Neural progenitor cell (in vitro differentiated cells): ENCODE measurements at regions not wholly inside any gene's neighbourhood (a gene's known extent, or its start where the extent isn't known, plus 50 kb on each side); places are given as distances from the start of the nearest gene placed in this dataset.

Source experiments
- DNase-seq: peaks from one replicate; pipeline ENCODE4 v3.0.0-alpha.2; 2016; ENCODE audit warnings: low spot score
- H2AFZ ChIP-seq: fragments of 200-600 bp; sonication (generic); replicated peaks from 2 replicates; pipeline ENCODE4 v1.6.1; 2016; ENCODE audit warnings: antibody characterized with exemption
- H3F3A ChIP-seq: fragments of 200-600 bp; sonication (generic); 2 replicates; pipeline ENCODE4 v1.6.1; 2016; ENCODE audit warnings: antibody characterized with exemption, low read depth
- H3K27ac ChIP-seq: fragments of 200-600 bp; sonication (generic); 2 replicates; pipeline ENCODE4 v1.5.1; 2016; ENCODE audit warnings: mild to moderate bottlenecking
- H3K27me3 ChIP-seq: fragments of 200-600 bp; sonication (generic); 2 replicates; pipeline ENCODE4 v1.6.1; 2016; ENCODE audit warnings: mild to moderate bottlenecking, moderate library complexity
- H3K36me3 ChIP-seq: fragments of 200-600 bp; sonication (generic); 2 replicates; pipeline ENCODE4 v1.5.1; 2016
- H3K4me1 ChIP-seq: fragments of 200-600 bp; sonication (generic); 2 replicates; pipeline ENCODE4 v1.6.1; 2016; ENCODE audit warnings: mixed run types
- H3K4me2 ChIP-seq: fragments of 200-600 bp; sonication (generic); 2 replicates; pipeline ENCODE4 v1.6.1; 2016
- H3K4me3 ChIP-seq: fragments of 200-600 bp; sonication (generic); 2 replicates; pipeline ENCODE4 v1.5.1; 2016
- H3K79me2 ChIP-seq: fragments of 200-600 bp; sonication (generic); 2 replicates; pipeline ENCODE4 v1.6.1; 2016; ENCODE audit warnings: low read depth
- H3K9ac ChIP-seq: fragments of 200-600 bp; sonication (generic); 2 replicates; pipeline ENCODE4 v1.6.1; 2016
- H3K9me3 ChIP-seq: fragments of 200-600 bp; sonication (generic); 2 replicates; pipeline ENCODE4 v1.5.1; 2016; ENCODE audit warnings: low read depth
- H4K20me1 ChIP-seq: fragments of 200-600 bp; sonication (generic); 2 replicates; pipeline ENCODE4 v1.6.1; 2016; ENCODE audit warnings: low read depth
- H3K27ac Mint-ChIP-seq: 3 replicates; pipeline ENCODE4 v1.8.0; 2021; ENCODE audit warnings: mixed read lengths
- H3K27me3 Mint-ChIP-seq: 2 replicates; pipeline ENCODE4 v1.8.0; 2022; ENCODE audit warnings: low read depth, mild to moderate bottlenecking, inconsistent platforms, moderate library complexity, mixed read lengths; ENCODE audit not compliant: insufficient read depth
- H3K36me3 Mint-ChIP-seq: 3 replicates; pipeline ENCODE4 v1.8.0; 2021; ENCODE audit warnings: mixed read lengths
- H3K4me1 Mint-ChIP-seq: 3 replicates; pipeline ENCODE4 v1.8.0; 2021; ENCODE audit warnings: mixed read lengths
- H3K4me3 Mint-ChIP-seq: 3 replicates; pipeline ENCODE4 v1.8.0; 2021; ENCODE audit warnings: mild to moderate bottlenecking, moderate library complexity, mixed read lengths
- H3K9me3 Mint-ChIP-seq: 3 replicates; pipeline ENCODE4 v1.8.0; 2020; ENCODE audit warnings: mixed read lengths
- CTCF ChIP-seq: fragments of 200-600 bp; sonication (generic); IDR thresholded peaks from 2 replicates; pipeline ENCODE4 v1.5.1; 2017; ENCODE audit warnings: antibody characterized with exemption, mild to moderate bottlenecking
- EZH2 ChIP-seq: fragments of 200-600 bp; sonication (generic); IDR thresholded peaks from 2 replicates; pipeline ENCODE4 v1.6.1; 2017; ENCODE audit warnings: antibody characterized with exemption, mild to moderate bottlenecking, moderate library complexity
- EZH2phosphoT487 ChIP-seq: fragments of 200-600 bp; sonication (generic); IDR thresholded peaks from 2 replicates; pipeline ENCODE4 v1.6.1; 2017; ENCODE audit warnings: antibody characterized with exemption

- Mint-ChIP-seq H3K27ac (no peak overlapping the region), H3K4me3 (no peak overlapping the region), H3K36me3 (peaks cover 1% of the 10 kb centered on the region), H3K4me1 (peaks cover 9% of the 10 kb centered on the region), H3K27me3 (no peaks in the 10 kb centered on the region), H3K9me3 (peaks cover 14% of the 10 kb centered on the region)
- H3K9ac ChIP-seq = no peak overlapping the region
- H3K79me2 ChIP-seq = no peaks in the 10 kb centered on the region
- H3K4me3 ChIP-seq = no peak overlapping the region
- H3K9me3 ChIP-seq = no peaks in the 10 kb centered on the region
- no peak overlapping the region for H3K4me2 ChIP-seq
- no peaks in the 10 kb centered on the region for H3F3A ChIP-seq
- no peak for TF ChIP-seq CTCF
- no peak for TF ChIP-seq EZH2phosphoT487
- no peak for TF ChIP-seq EZH2
- no peak for DNase-seq
- peaks cover 6% of the 10 kb centered on the region for H3K4me1 ChIP-seq
- H2AFZ ChIP-seq = no peak overlapping the region
- H4K20me1 ChIP-seq = no peaks in the 10 kb centered on the region
- no peaks in the 10 kb centered on the region for H3K36me3 ChIP-seq
- no peak overlapping the region for H3K27ac ChIP-seq
- no peaks in the 10 kb centered on the region for H3K27me3 ChIP-seq
Observed at GRCh38 chr12:91394903-91395302, 212.3 kb upstream of the DCN start.

DNA sequence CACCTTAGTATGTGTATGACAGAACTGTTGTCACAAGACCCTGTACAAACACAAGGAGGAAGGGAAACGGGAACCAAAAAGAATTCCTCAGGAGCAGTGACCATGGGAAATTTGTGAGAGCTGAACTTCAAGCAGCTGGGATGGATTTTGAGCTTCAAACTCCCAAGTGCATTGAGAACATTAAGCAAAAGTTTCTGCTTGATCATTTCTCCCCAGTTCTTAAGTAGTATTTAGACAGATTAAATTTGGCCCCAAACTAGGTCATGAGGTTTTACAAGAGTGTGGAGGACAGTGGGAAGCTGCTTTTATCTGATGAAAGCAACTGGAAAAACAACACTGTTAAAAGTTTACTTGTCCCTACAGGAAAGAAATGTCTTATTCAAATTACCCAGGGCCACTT, 206.0 kb upstream of the DCN start:
- no peak for DNase-seq
- Histone ChIP-seq H3K79me2 (no peaks in the 10 kb centered on the region), H4K20me1 (no peaks in the 10 kb centered on the region), H3K27me3 (no peaks in the 10 kb centered on the region), H3K36me3 (no peaks in the 10 kb centered on the region), H3K4me3 (no peak overlapping the region), H3F3A (no peaks in the 10 kb centered on the region), H3K9ac (no peak overlapping the region), H3K9me3 (no peaks in the 10 kb centered on the region), H2AFZ (no peak overlapping the region), H3K4me1 (no peaks in the 10 kb centered on the region), H3K27ac (no peak overlapping the region), H3K4me2 (no peak overlapping the region)
- H3K9me3 Mint-ChIP-seq = peaks cover 11% of the 10 kb centered on the region
- peaks cover 2% of the 10 kb centered on the region for H3K4me1 Mint-ChIP-seq
- peaks cover 1% of the 10 kb centered on the region for H3K36me3 Mint-ChIP-seq
- TF ChIP-seq CTCF (no peak), EZH2 (no peak), EZH2phosphoT487 (no peak)
- H3K27ac Mint-ChIP-seq = no peak overlapping the region
- H3K27me3 Mint-ChIP-seq = no peaks in the 10 kb centered on the region
- no peak overlapping the region for H3K4me3 Mint-ChIP-seq

- Histone ChIP-seq H3K9me3 (no peaks in the 10 kb centered on the region), H3K4me3 (no peak overlapping the region), H2AFZ (no peak overlapping the region), H3K4me2 (no peak overlapping the region), H3K4me1 (peaks cover 2% of the 10 kb centered on the region), H3K27me3 (no peaks in the 10 kb centered on the region), H3K27ac (no peak overlapping the region), H3K9ac (no peak overlapping the region), H4K20me1 (no peaks in the 10 kb centered on the region), H3F3A (no peaks in the 10 kb centered on the region), H3K79me2 (no peaks in the 10 kb centered on the region), H3K36me3 (no peaks in the 10 kb centered on the region)
- Mint-ChIP-seq H3K4me3 (no peak overlapping the region), H3K36me3 (peaks cover 1% of the 10 kb centered on the region), H3K27me3 (no peaks in the 10 kb centered on the region), H3K9me3 (peaks cover 9% of the 10 kb centered on the region), H3K27ac (no peak overlapping the region), H3K4me1 (peaks cover 2% of the 10 kb centered on the region)
- TF ChIP-seq EZH2 (no peak), EZH2phosphoT487 (no peak), CTCF (no peak)
- no peak for DNase-seq
Observed at GRCh38 chr12:91387461-91388134, 205.0 kb upstream of the DCN start.
